Heart left ventricle (tissue), 16 donors: ENCODE measurements at regions not wholly inside any gene's neighbourhood (a gene's known extent, or its start where the extent isn't known, plus 50 kb on each side); places are given as distances from the start of the nearest gene placed in this dataset.

Source experiments
- ATAC-seq, 4 donors: fragments of 200-7000 bp; cut with Tn5 transposase; one replicate each; pipeline ENCODE4 v1.9.1; 2020 to 2022; ENCODE audit warnings: moderate library complexity in 4 of 4, mild to moderate bottlenecking in 3 of 4, moderate number of reproducible peaks in 1 of 4
- DNase-seq, 5 donors: peaks; one replicate each; pipeline ENCODE4 v3.0.0-alpha.2; 2020
- H3K27ac ChIP-seq, 12 donors: fragments of 200-600 bp; sonication (generic) in 4 of 12; one replicate each; pipeline versions ENCODE4 v1.5.0 to v1.8.0; 2016 to 2022; ENCODE audit warnings: mild to moderate bottlenecking in 2 of 12
- H3K27me3 ChIP-seq, 9 donors: fragments of 200-600 bp; sonication (generic) in 2 of 9; one replicate each; pipeline versions ENCODE4 v1.5.1 to v1.8.0; 2016 to 2022; ENCODE audit warnings: mild to moderate bottlenecking in 3 of 9
- H3K36me3 ChIP-seq, 9 donors: fragments of 200-600 bp; sonication (generic) in 2 of 9; one replicate each; pipeline versions ENCODE4 v1.5.0 to v1.8.0; 2018 to 2022; ENCODE audit warnings: mild to moderate bottlenecking in 2 of 9
- H3K4me1 ChIP-seq, 12 donors: fragments of 200-600 bp; sonication (generic) in 4 of 12; one replicate each; pipeline versions ENCODE4 v1.5.0 to v1.8.0; 2016 to 2022; ENCODE audit warnings: mild to moderate bottlenecking in 3 of 12
- H3K4me3 ChIP-seq, 12 donors: fragments of 200-600 bp; sonication (generic) in 4 of 12; one replicate each; pipeline versions ENCODE4 v1.5.0 to v1.8.0; 2017 to 2022; ENCODE audit warnings: mild to moderate bottlenecking in 9 of 12, moderate library complexity in 4 of 12
- H3K9me3 ChIP-seq, 12 donors: fragments of 200-600 bp; sonication (generic) in 4 of 12; one replicate each; pipeline versions ENCODE4 v1.5.0 to v1.8.0; 2016 to 2022; ENCODE audit warnings: mild to moderate bottlenecking in 1 of 12
- CTCF ChIP-seq, 12 donors: fragments of 200-600 bp; sonication (generic) in 4 of 12; IDR thresholded peaks; one replicate each; pipeline versions ENCODE4 v1.5.0 to v1.8.0; 2018 to 2022; ENCODE audit warnings: antibody characterized with exemption in 12 of 12, mild to moderate bottlenecking in 5 of 12
- POLR2A ChIP-seq, 2 donors: fragments of 450-650 bp; IDR thresholded peaks; one replicate each; pipeline ENCODE4 v1.6.1; 2017; ENCODE audit warnings: antibody characterized with exemption in 2 of 2, mild to moderate bottlenecking in 2 of 2, moderate library complexity in 2 of 2
- WGBS, 4 donors: extraction: QIAGEN DNeasy Blood & Tissue Kit in 2 of 4; methylation state at CpG; one replicate each; pipeline versions ENCODE4 v1.1.5 to v1.1.7; 2013 to 2018; 5-methylcytosine and 5-hydroxymethylcytosine counted together
- intact Hi-C, 10 donors: fragments of 100-400 bp; cut with DNase I; formaldehyde crosslinking; loops; one replicate each; pipeline versions ENCODE4 v1.11.1 to v1.14.2; 2022
- donor health status: ischemic (EF 13 %, LVEDD 7.1; RV severe dilation, severe dysfunction).
- donor health status: healthy with polysubstance abuse.
- donor health status: DM: no; HTN: yes; CAD: no.
- donor health status: DM: no; HTN: no; CAD: no.
- donor health status: ischemic (EF 25% LVEDD 6.9; RV normal size, moderate dysfunction).
- donor health status: ischemic (EF 25% LVEDD 5.7; RV mildly dilated, moderate dysfunction).
- donor health status: healthy.
- donor health status: DM: yes; HTN: yes; CAD: no.
- donor health status: ischemic (EF 35%, LVEDD 5.7; RV mildly dilated, moderate dysfunction).
- donor health status: nonischemic (EF 11% LVEDD 7.7; RV severe dilation, severe dysfunction).
- donor health status: DM: yes; HTN: yes; CAD: no.
- donor health status: PGD.
- donor health status: ischemic (EF 29% LVEDD 5.4; RV normal size, mild dysfunction).
- donor health status: nonischemic (EF 23%, LVEDD 6.1; RV moderate dilation, normal function).

- TF ChIP-seq CTCF (IDR thresholded peaks at IDR 0.05): no peak
- TF ChIP-seq POLR2A (IDR thresholded peaks at IDR 0.05): no peak
- WGBS, 4 donors: 36 to 44% (median 38%) methylated on average over 9 of the region's 9 CpGs
- intact Hi-C loops: no loop called here
- H3K36me3 ChIP-seq: no peaks in the 10 kb centered on the region
- DNase-seq (no peak), ATAC-seq (no peak)
- peaks cover 0 to 12% (median 0%) of the 10 kb centered on the region in 9 donors for H3K27me3 ChIP-seq
- no peak overlapping the region for H3K4me3 ChIP-seq
- no peaks in the 10 kb centered on the region for H3K4me1 ChIP-seq
- no peak overlapping the region for H3K27ac ChIP-seq
- H3K9me3 ChIP-seq: peaks cover 0 to 13% (median 0%) of the 10 kb centered on the region in 12 donors
Observed at GRCh38 chr5:174204535-174205313, 159.2 kb downstream of the NSG2 start.

GRCh38 chr5:174205939-174206338 is 160.4 kb downstream of the NSG2 start:
- DNase-seq (no peak), ATAC-seq (no peak)
- Histone ChIP-seq H3K9me3 (peaks cover 0 to 11% (median 0%) of the 10 kb centered on the region in 12 donors), H3K4me3 (no peak overlapping the region), H3K27ac (no peak overlapping the region), H3K27me3 (peaks cover 0 to 22% (median 0%) of the 10 kb centered on the region in 9 donors), H3K4me1 (no peaks in the 10 kb centered on the region), H3K36me3 (no peaks in the 10 kb centered on the region)
- intact Hi-C loops: no loop called here
- TF ChIP-seq CTCF (IDR thresholded peaks at IDR 0.05) (no peak), POLR2A (IDR thresholded peaks at IDR 0.05) (no peak)
- 78 to 80% (median 78%) methylated on average over 3 of the region's 3 CpGs for WGBS, 4 donors

GRCh38 chr5:174210596-174211276 is 165.2 kb downstream of the NSG2 start:
- H3K4me3 ChIP-seq: no peak overlapping the region
- no peaks in the 10 kb centered on the region for H3K4me1 ChIP-seq
- intact Hi-C loops: no loop called here
- H3K27me3 ChIP-seq: peaks cover 0 to 66% (median 12%) of the 10 kb centered on the region in 9 donors
- TF ChIP-seq CTCF (IDR thresholded peaks at IDR 0.05) (no peak), POLR2A (IDR thresholded peaks at IDR 0.05) (no peak)
- ATAC-seq: no peak
- H3K27ac ChIP-seq: no peak overlapping the region
- DNase-seq: no peak
- H3K9me3 ChIP-seq: no peaks in the 10 kb centered on the region
- 56 to 67% (median 61%) methylated on average over 8 of the region's 8 CpGs for WGBS, 4 donors
- H3K36me3 ChIP-seq: no peaks in the 10 kb centered on the region

GRCh38 chr5:174211277-174211626 is 165.7 kb downstream of the NSG2 start:
- 39 to 52% (median 44%) methylated on average over 4 of the region's 4 CpGs for WGBS, 4 donors
- no peaks in the 10 kb centered on the region for H3K36me3 ChIP-seq
- H3K27me3 ChIP-seq: peaks cover 0 to 66% (median 12%) of the 10 kb centered on the region in 9 donors
- DNase-seq: no peak
- no peaks in the 10 kb centered on the region for H3K9me3 ChIP-seq
- no peak for ATAC-seq
- no peaks in the 10 kb centered on the region for H3K4me1 ChIP-seq
- H3K27ac ChIP-seq: no peak overlapping the region
- TF ChIP-seq POLR2A (IDR thresholded peaks at IDR 0.05) (no peak), CTCF (IDR thresholded peaks at IDR 0.05) (no peak)
- intact Hi-C loops: no loop called here
- H3K4me3 ChIP-seq: no peak overlapping the region
